ENCODE measurements at regions not wholly inside any gene's neighbourhood (a gene's known extent, or its start where the extent isn't known, plus 50 kb on each side); places are given as distances from the start of the nearest gene placed in this dataset.

- ATAC-seq (no peak), DNase-seq (no peak)
- Histone ChIP-seq H3K4me3 (ENCODE audit: low read length) (no peak overlapping the region), H3K4me1 (ENCODE audit: control insufficient read depth, insufficient read depth, low read length) (no peaks in the 10 kb centered on the region), H3K27ac (ENCODE audit: low read length) (no peak overlapping the region), H3K9me3 (ENCODE audit: control insufficient read depth, low read length) (no peaks in the 10 kb centered on the region), H3K27me3 (ENCODE audit: control insufficient read depth, insufficient read depth) (no peaks in the 10 kb centered on the region)
- intact Hi-C loops (cut with DNase I) = no loop called here
These were observed 319.1 kb upstream of the SYNCRIP start for GRCh38 chr6:85961746-85962145.

- Histone ChIP-seq H3K9me3 (ENCODE audit: control insufficient read depth, low read length) (no peaks in the 10 kb centered on the region), H3K27ac (ENCODE audit: low read length) (no peak overlapping the region), H3K4me1 (ENCODE audit: control insufficient read depth, insufficient read depth, low read length) (no peaks in the 10 kb centered on the region), H3K27me3 (ENCODE audit: control insufficient read depth, insufficient read depth) (no peaks in the 10 kb centered on the region), H3K4me3 (ENCODE audit: low read length) (no peak overlapping the region)
- WGBS = 39% methylated on average over 1 of the region's 1 CpG
- intact Hi-C loops (cut with DNase I) = no loop called here
- DNase-seq (no peak), ATAC-seq (no peak)
These were observed 318.4 kb upstream of the SYNCRIP start for GRCh38 chr6:85961125-85961524.

- intact Hi-C loops (cut with DNase I) = no loop called here
- Histone ChIP-seq H3K9me3 (ENCODE audit: control insufficient read depth, low read length) (no peaks in the 10 kb centered on the region), H3K4me3 (ENCODE audit: low read length) (no peak overlapping the region)
These were observed 305.8 kb upstream of the SYNCRIP start for GRCh38 chr6:85948481-85948880.

GRCh38 chr6:85945459-85946185, 302.9 kb upstream of the SYNCRIP start:
- 36% methylated on average over 6 of the region's 6 CpGs for WGBS
- H3K27me3 ChIP-seq (ENCODE audit: control insufficient read depth, insufficient read depth) = no peaks in the 10 kb centered on the region
- H3K4me3 ChIP-seq (ENCODE audit: low read length) = no peak overlapping the region
- no peaks in the 10 kb centered on the region for H3K4me1 ChIP-seq (ENCODE audit: control insufficient read depth, insufficient read depth, low read length)
- H3K9me3 ChIP-seq (ENCODE audit: control insufficient read depth, low read length) = no peaks in the 10 kb centered on the region
- intact Hi-C loops (cut with DNase I) = no loop called here
- DNase-seq = no peak
- H3K27ac ChIP-seq (ENCODE audit: low read length) = no peak overlapping the region
- no peak for ATAC-seq

More at GRCh38 chr6:85948481-85948880, 305.8 kb upstream of the SYNCRIP start:
- no peak for DNase-seq
- WGBS = 81% methylated on average over 3 of the region's 3 CpGs
- H3K4me1 ChIP-seq (ENCODE audit: control insufficient read depth, insufficient read depth, low read length) = no peaks in the 10 kb centered on the region
- H3K27me3 ChIP-seq (ENCODE audit: control insufficient read depth, insufficient read depth) = no peaks in the 10 kb centered on the region
- no peak for ATAC-seq
- H3K27ac ChIP-seq (ENCODE audit: low read length) = no peak overlapping the region

GRCh38 chr6:85944776-85945175, 302.1 kb upstream of the SYNCRIP start:
- Histone ChIP-seq H3K27me3 (ENCODE audit: control insufficient read depth, insufficient read depth) (no peaks in the 10 kb centered on the region), H3K9me3 (ENCODE audit: control insufficient read depth, low read length) (no peaks in the 10 kb centered on the region), H3K4me1 (ENCODE audit: control insufficient read depth, insufficient read depth, low read length) (no peaks in the 10 kb centered on the region), H3K4me3 (ENCODE audit: low read length) (no peak overlapping the region), H3K27ac (ENCODE audit: low read length) (no peak overlapping the region)
- no peak for ATAC-seq
- intact Hi-C loops (cut with DNase I) = no loop called here
- WGBS = 62% methylated on average over 3 of the region's 3 CpGs
- no peak for DNase-seq

GRCh38 chr6:85942844-85943243, 300.2 kb upstream of the SYNCRIP start:
- Histone ChIP-seq H3K4me3 (ENCODE audit: low read length) (no peak overlapping the region), H3K4me1 (ENCODE audit: control insufficient read depth, insufficient read depth, low read length) (no peaks in the 10 kb centered on the region), H3K27ac (ENCODE audit: low read length) (no peak overlapping the region), H3K27me3 (ENCODE audit: control insufficient read depth, insufficient read depth) (no peaks in the 10 kb centered on the region), H3K9me3 (ENCODE audit: control insufficient read depth, low read length) (no peaks in the 10 kb centered on the region)
- intact Hi-C loops (cut with DNase I) = no loop called here
- DNase-seq (no peak), ATAC-seq (no peak)
- WGBS = 54% methylated on average over 2 of the region's 2 CpGs

- Histone ChIP-seq H3K4me3 (ENCODE audit: low read length) (no peak overlapping the region), H3K4me1 (ENCODE audit: control insufficient read depth, insufficient read depth, low read length) (no peaks in the 10 kb centered on the region), H3K27me3 (ENCODE audit: control insufficient read depth, insufficient read depth) (no peaks in the 10 kb centered on the region), H3K27ac (ENCODE audit: low read length) (no peak overlapping the region), H3K9me3 (ENCODE audit: control insufficient read depth, low read length) (no peaks in the 10 kb centered on the region)
- intact Hi-C loops (cut with DNase I) = no loop called here
- WGBS = 94% methylated on average over 1 of the region's 1 CpG
- DNase-seq (no peak), ATAC-seq (no peak)
These were observed 294.2 kb upstream of the SYNCRIP start for GRCh38 chr6:85936916-85937315.

- H3K27me3 ChIP-seq (ENCODE audit: control insufficient read depth, insufficient read depth) = no peaks in the 10 kb centered on the region
- peak in 1 of 2 donors; percentile 40 for ATAC-seq
- no peak overlapping the region for H3K4me3 ChIP-seq (ENCODE audit: low read length)
- no peak for DNase-seq
- no peaks in the 10 kb centered on the region for H3K9me3 ChIP-seq (ENCODE audit: control insufficient read depth, low read length)
- intact Hi-C loops (cut with DNase I) = loop anchor here in 2 of 4 donors (5.0 to 10.0 kb wide), 2 partner anchors 932 to 934 kb away; no protein-coding TSS in a partner anchor
- no peaks in the 10 kb centered on the region for H3K4me1 ChIP-seq (ENCODE audit: control insufficient read depth, insufficient read depth, low read length)
- 3% methylated on average over 2 of the region's 2 CpGs for WGBS
- no peak overlapping the region for H3K27ac ChIP-seq (ENCODE audit: low read length)
These were observed 280.3 kb upstream of the SYNCRIP start for GRCh38 chr6:85923013-85923430.

GRCh38 chr6:85920782-85921181, 278.1 kb upstream of the SYNCRIP start:
- no peak overlapping the region for H3K4me3 ChIP-seq (ENCODE audit: low read length)
- no peaks in the 10 kb centered on the region for H3K27me3 ChIP-seq (ENCODE audit: control insufficient read depth, insufficient read depth)
- intact Hi-C loops (cut with DNase I) = loop anchor here in 2 of 4 donors (5.0 to 10.0 kb wide), 2 partner anchors 934 to 937 kb away; no protein-coding TSS in a partner anchor
- peak in 1 of 3 donors; percentile 46 for DNase-seq
- no peaks in the 10 kb centered on the region for H3K4me1 ChIP-seq (ENCODE audit: control insufficient read depth, insufficient read depth, low read length)
- H3K9me3 ChIP-seq (ENCODE audit: control insufficient read depth, low read length) = no peaks in the 10 kb centered on the region
- ATAC-seq = no peak
- WGBS = 24% methylated on average over 1 of the region's 1 CpG
- no peak overlapping the region for H3K27ac ChIP-seq (ENCODE audit: low read length)

- intact Hi-C loops (cut with DNase I) = no loop called here
- Histone ChIP-seq H3K4me1 (ENCODE audit: control insufficient read depth, insufficient read depth, low read length) (no peaks in the 10 kb centered on the region), H3K9me3 (ENCODE audit: control insufficient read depth, low read length) (no peaks in the 10 kb centered on the region), H3K27me3 (ENCODE audit: control insufficient read depth, insufficient read depth) (no peaks in the 10 kb centered on the region), H3K27ac (ENCODE audit: low read length) (no peak overlapping the region), H3K4me3 (ENCODE audit: low read length) (no peak overlapping the region)
- no peak for ATAC-seq
- 92% methylated on average over 1 of the region's 1 CpG for WGBS
- DNase-seq = no peak
These were observed 274.8 kb upstream of the SYNCRIP start for GRCh38 chr6:85917522-85917921.

GRCh38 chr6:85913001-85913400, 270.3 kb upstream of the SYNCRIP start:
- no peaks in the 10 kb centered on the region for H3K27me3 ChIP-seq (ENCODE audit: control insufficient read depth, insufficient read depth)
- H3K4me1 ChIP-seq (ENCODE audit: control insufficient read depth, insufficient read depth, low read length) = no peaks in the 10 kb centered on the region
- no peaks in the 10 kb centered on the region for H3K9me3 ChIP-seq (ENCODE audit: control insufficient read depth, low read length)
- intact Hi-C loops (cut with DNase I) = no loop called here
- DNase-seq (no peak), ATAC-seq (no peak)
- H3K27ac ChIP-seq (ENCODE audit: low read length) = no peak overlapping the region
- no peak overlapping the region for H3K4me3 ChIP-seq (ENCODE audit: low read length)
- WGBS = 75% methylated on average over 2 of the region's 2 CpGs

- intact Hi-C loops (cut with DNase I) = no loop called here
- DNase-seq (no peak), ATAC-seq (no peak)
- Histone ChIP-seq H3K4me3 (ENCODE audit: low read length) (no peak overlapping the region), H3K9me3 (ENCODE audit: control insufficient read depth, low read length) (no peaks in the 10 kb centered on the region), H3K27ac (ENCODE audit: low read length) (no peak overlapping the region), H3K4me1 (ENCODE audit: control insufficient read depth, insufficient read depth, low read length) (no peaks in the 10 kb centered on the region), H3K27me3 (ENCODE audit: control insufficient read depth, insufficient read depth) (no peaks in the 10 kb centered on the region)
- 78% methylated on average over 3 of the region's 3 CpGs for WGBS
These were observed 269.9 kb upstream of the SYNCRIP start for GRCh38 chr6:85912582-85912981.

Measured in right cardiac atrium (tissue), 5 donors.